ENCODE measurements at regions not wholly inside any gene's neighbourhood (a gene's known extent, or its start where the extent isn't known, plus 50 kb on each side); places are given as distances from the start of the nearest gene placed in this dataset.

DNA sequence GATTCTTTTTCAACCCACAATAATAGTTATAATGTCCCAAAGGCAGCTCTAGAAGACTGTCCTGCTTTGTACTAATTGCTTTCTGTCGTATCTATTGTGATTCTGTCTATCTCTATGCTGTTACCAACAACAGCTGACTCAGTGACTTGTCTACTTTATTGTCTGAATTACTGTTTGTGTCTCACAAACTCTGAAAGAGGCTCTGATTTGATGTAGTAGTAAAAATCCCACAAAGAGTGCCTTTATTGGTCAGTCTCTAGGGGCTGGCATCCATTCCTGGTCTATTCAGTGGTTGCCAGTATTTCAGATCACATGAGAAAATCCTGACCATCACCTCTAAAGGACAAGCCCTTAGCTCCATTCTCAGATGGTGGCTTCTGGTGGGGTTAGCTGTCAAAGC lies 254.2 kb downstream of the NSUN3 start:
- TF ChIP-seq CTCF (IDR thresholded peaks at IDR 0.05; ENCODE audit: borderline replicate concordance, extremely low read depth, low read length, poor library complexity, severe bottlenecking): no peak
- no peak for TF ChIP-seq EZH2 (IDR thresholded peaks at IDR 0.05; ENCODE audit: borderline replicate concordance, low read depth, low read length, severe bottlenecking)

All from DND-41 (cell line).